GM23338 (cell line): ENCODE measurements at regions not wholly inside any gene's neighbourhood (a gene's known extent, or its start where the extent isn't known, plus 50 kb on each side); places are given as distances from the start of the nearest gene placed in this dataset.

Experiments
- ATAC-seq: fragments of 200-7000 bp; cut with Tn5 transposase; 3 replicates; pipeline ENCODE4 v1.9.1; 2020
- DNase-seq: peaks from one replicate; pipeline ENCODE4 v3.0.0-alpha.2; 2015; ENCODE audit warnings: low spot score
- H2AFZ ChIP-seq: fragments of 200-600 bp; sonication (generic); 2 replicates; pipeline ENCODE4 v1.8.0; 2016; ENCODE audit warnings: antibody characterized with exemption, mild to moderate bottlenecking, moderate library complexity
- H3F3A ChIP-seq: fragments of 200-600 bp; sonication (generic); replicated peaks from 2 replicates; pipeline ENCODE4 v1.8.0; 2017; ENCODE audit warnings: antibody characterized with exemption, mixed run types, low read depth
- H3K27ac ChIP-seq: fragments of 200-600 bp; sonication (generic); 2 replicates; pipeline ENCODE4 v1.6.1; 2016; ENCODE audit warnings: low read depth
- H3K27me3 ChIP-seq: fragments of 200-600 bp; sonication (generic); 2 replicates; pipeline ENCODE4 v1.8.0; 2016; ENCODE audit warnings: mild to moderate bottlenecking, mixed run types, moderate library complexity; ENCODE audit not compliant: insufficient read depth
- H3K36me3 ChIP-seq: fragments of 200-600 bp; sonication (generic); 2 replicates; pipeline ENCODE4 v1.8.0; 2016; ENCODE audit warnings: mild to moderate bottlenecking; ENCODE audit not compliant: insufficient read depth
- H3K4me1 ChIP-seq: fragments of 200-600 bp; sonication (generic); 2 replicates; pipeline ENCODE4 v1.8.0; 2016; ENCODE audit warnings: mild to moderate bottlenecking, moderate library complexity; ENCODE audit not compliant: insufficient read depth
- H3K4me2 ChIP-seq: fragments of 200-600 bp; sonication (generic); 2 replicates; pipeline ENCODE4 v1.7.1; 2017; ENCODE audit warnings: mixed run types
- H3K4me3 ChIP-seq: fragments of 200-600 bp; sonication (generic); 2 replicates; pipeline ENCODE4 v1.6.1; 2016; ENCODE audit warnings: mixed run types
- H3K79me2 ChIP-seq: fragments of 200-600 bp; sonication (generic); replicated peaks from 2 replicates; pipeline ENCODE4 v1.8.0; 2017; ENCODE audit warnings: mild to moderate bottlenecking; ENCODE audit not compliant: insufficient read depth
- H3K9me2 ChIP-seq: fragments of 200-600 bp; sonication (generic); 2 replicates; pipeline ENCODE4 v1.8.0; 2017; ENCODE audit not compliant: insufficient read depth
- H4K20me1 ChIP-seq: fragments of 200-600 bp; sonication (generic); replicated peaks from 2 replicates; pipeline ENCODE4 v1.8.0; 2017; ENCODE audit warnings: mild to moderate bottlenecking; ENCODE audit not compliant: insufficient read depth
- H3K27ac Mint-ChIP-seq: 2 replicates; pipeline ENCODE4 v1.8.0; 2020; ENCODE audit warnings: inconsistent platforms, mild to moderate bottlenecking, moderate library complexity, mixed read lengths
- H3K27me3 Mint-ChIP-seq: 3 replicates; pipeline ENCODE4 v1.8.0; 2022; ENCODE audit warnings: low read depth, mild to moderate bottlenecking, moderate library complexity, mixed read lengths, inconsistent platforms; ENCODE audit not compliant: insufficient read depth, poor library complexity
- H3K36me3 Mint-ChIP-seq: 3 replicates; pipeline ENCODE4 v1.8.0; 2021; ENCODE audit warnings: low read depth, mild to moderate bottlenecking, inconsistent platforms, moderate library complexity, mixed read lengths
- H3K4me1 Mint-ChIP-seq: 3 replicates; pipeline ENCODE4 v1.8.0; 2020; ENCODE audit warnings: mild to moderate bottlenecking, inconsistent platforms, mixed read lengths
- H3K4me3 Mint-ChIP-seq: 3 replicates; pipeline ENCODE4 v1.8.0; 2021; ENCODE audit warnings: moderate library complexity, mild to moderate bottlenecking, inconsistent platforms, mixed read lengths
- H3K9me3 Mint-ChIP-seq: 3 replicates; pipeline ENCODE4 v1.8.0; 2020; ENCODE audit warnings: moderate library complexity, mild to moderate bottlenecking, inconsistent platforms, mixed read lengths
- CREB1 ChIP-seq: fragments of 250-450 bp; sonication (Bioruptor Pico); IDR thresholded peaks from 2 replicates; pipeline ENCODE4 v1.5.0; 2020; ENCODE audit warnings: low read depth, mild to moderate bottlenecking, moderate library complexity
- ZNF114 ChIP-seq: fragments of 250-450 bp; sonication (Bioruptor Pico); IDR thresholded peaks from 2 replicates; pipeline ENCODE4 v1.5.0; 2020; ENCODE audit warnings: mild to moderate bottlenecking, moderate library complexity
- TF ChIP-seq, protein P1 (sequence below): fragments of 250-450 bp; sonication (Bioruptor Pico); IDR thresholded peaks from 2 replicates; pipeline ENCODE4 v1.5.0; 2020; ENCODE audit warnings: mild to moderate bottlenecking, moderate library complexity
- TF ChIP-seq, protein P2 (sequence below): IDR thresholded peaks from one replicate; pipeline ENCODE4 v1.6.1; 2018; ENCODE audit warnings: antibody characterized with exemption; ENCODE audit not compliant: unreplicated experiment

DNA sequence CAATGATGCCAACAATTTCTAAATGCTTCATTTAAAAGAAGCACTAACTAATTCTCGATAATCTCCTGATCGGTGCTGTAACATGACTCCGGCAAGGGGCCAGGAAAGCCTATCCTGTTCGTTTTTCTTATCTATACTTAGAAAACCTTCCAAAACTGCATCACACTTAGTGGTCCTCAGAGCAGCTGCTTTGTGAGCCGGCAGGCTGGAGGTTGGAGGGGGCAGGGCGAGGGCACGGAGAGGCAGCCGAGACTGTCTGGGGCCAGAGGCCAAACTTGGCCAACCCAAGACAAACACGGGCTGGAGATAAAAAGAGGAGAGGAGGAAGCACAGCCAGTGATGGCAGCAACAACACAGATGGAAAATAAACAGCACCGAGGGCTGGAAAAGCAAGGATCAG is 455.7 kb downstream of the BCOR start (continued):
- TF ChIP-seq, protein P1, sequence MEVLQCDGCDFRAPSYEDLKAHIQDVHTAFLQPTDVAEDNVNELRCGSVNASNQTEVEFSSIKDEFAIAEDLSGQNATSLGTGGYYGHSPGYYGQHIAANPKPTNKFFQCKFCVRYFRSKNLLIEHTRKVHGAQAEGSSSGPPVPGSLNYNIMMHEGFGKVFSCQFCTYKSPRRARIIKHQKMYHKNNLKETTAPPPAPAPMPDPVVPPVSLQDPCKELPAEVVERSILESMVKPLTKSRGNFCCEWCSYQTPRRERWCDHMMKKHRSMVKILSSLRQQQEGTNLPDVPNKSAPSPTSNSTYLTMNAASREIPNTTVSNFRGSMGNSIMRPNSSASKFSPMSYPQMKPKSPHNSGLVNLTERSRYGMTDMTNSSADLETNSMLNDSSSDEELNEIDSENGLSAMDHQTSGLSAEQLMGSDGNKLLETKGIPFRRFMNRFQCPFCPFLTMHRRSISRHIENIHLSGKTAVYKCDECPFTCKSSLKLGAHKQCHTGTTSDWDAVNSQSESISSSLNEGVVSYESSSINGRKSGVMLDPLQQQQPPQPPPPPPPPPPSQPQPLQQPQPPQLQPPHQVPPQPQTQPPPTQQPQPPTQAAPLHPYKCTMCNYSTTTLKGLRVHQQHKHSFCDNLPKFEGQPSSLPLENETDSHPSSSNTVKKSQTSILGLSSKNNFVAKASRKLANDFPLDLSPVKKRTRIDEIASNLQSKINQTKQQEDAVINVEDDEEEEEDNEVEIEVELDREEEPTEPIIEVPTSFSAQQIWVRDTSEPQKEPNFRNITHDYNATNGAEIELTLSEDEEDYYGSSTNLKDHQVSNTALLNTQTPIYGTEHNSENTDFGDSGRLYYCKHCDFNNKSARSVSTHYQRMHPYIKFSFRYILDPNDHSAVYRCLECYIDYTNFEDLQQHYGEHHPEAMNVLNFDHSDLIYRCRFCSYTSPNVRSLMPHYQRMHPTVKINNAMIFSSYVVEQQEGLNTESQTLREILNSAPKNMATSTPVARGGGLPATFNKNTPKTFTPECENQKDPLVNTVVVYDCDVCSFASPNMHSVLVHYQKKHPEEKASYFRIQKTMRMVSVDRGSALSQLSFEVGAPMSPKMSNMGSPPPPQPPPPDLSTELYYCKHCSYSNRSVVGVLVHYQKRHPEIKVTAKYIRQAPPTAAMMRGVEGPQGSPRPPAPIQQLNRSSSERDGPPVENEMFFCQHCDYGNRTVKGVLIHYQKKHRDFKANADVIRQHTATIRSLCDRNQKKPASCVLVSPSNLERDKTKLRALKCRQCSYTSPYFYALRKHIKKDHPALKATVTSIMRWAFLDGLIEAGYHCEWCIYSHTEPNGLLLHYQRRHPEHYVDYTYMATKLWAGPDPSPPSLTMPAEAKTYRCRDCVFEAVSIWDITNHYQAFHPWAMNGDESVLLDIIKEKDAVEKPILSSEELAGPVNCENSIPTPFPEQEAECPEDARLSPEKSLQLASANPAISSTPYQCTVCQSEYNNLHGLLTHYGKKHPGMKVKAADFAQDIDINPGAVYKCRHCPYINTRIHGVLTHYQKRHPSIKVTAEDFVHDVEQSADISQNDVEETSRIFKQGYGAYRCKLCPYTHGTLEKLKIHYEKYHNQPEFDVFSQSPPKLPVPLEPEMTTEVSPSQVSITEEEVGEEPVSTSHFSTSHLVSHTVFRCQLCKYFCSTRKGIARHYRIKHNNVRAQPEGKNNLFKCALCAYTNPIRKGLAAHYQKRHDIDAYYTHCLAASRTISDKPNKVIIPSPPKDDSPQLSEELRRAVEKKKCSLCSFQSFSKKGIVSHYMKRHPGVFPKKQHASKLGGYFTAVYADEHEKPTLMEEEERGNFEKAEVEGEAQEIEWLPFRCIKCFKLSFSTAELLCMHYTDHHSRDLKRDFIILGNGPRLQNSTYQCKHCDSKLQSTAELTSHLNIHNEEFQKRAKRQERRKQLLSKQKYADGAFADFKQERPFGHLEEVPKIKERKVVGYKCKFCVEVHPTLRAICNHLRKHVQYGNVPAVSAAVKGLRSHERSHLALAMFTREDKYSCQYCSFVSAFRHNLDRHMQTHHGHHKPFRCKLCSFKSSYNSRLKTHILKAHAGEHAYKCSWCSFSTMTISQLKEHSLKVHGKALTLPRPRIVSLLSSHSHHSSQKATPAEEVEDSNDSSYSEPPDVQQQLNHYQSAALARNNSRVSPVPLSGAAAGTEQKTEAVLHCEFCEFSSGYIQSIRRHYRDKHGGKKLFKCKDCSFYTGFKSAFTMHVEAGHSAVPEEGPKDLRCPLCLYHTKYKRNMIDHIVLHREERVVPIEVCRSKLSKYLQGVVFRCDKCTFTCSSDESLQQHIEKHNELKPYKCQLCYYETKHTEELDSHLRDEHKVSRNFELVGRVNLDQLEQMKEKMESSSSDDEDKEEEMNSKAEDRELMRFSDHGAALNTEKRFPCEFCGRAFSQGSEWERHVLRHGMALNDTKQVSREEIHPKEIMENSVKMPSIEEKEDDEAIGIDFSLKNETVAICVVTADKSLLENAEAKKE (CRISPR knock-in tag) = no peak
- TF ChIP-seq ZNF114 (CRISPR knock-in tag) = no peak
- TF ChIP-seq, protein P2, sequence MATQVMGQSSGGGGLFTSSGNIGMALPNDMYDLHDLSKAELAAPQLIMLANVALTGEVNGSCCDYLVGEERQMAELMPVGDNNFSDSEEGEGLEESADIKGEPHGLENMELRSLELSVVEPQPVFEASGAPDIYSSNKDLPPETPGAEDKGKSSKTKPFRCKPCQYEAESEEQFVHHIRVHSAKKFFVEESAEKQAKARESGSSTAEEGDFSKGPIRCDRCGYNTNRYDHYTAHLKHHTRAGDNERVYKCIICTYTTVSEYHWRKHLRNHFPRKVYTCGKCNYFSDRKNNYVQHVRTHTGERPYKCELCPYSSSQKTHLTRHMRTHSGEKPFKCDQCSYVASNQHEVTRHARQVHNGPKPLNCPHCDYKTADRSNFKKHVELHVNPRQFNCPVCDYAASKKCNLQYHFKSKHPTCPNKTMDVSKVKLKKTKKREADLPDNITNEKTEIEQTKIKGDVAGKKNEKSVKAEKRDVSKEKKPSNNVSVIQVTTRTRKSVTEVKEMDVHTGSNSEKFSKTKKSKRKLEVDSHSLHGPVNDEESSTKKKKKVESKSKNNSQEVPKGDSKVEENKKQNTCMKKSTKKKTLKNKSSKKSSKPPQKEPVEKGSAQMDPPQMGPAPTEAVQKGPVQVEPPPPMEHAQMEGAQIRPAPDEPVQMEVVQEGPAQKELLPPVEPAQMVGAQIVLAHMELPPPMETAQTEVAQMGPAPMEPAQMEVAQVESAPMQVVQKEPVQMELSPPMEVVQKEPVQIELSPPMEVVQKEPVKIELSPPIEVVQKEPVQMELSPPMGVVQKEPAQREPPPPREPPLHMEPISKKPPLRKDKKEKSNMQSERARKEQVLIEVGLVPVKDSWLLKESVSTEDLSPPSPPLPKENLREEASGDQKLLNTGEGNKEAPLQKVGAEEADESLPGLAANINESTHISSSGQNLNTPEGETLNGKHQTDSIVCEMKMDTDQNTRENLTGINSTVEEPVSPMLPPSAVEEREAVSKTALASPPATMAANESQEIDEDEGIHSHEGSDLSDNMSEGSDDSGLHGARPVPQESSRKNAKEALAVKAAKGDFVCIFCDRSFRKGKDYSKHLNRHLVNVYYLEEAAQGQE = no peak

DNA sequence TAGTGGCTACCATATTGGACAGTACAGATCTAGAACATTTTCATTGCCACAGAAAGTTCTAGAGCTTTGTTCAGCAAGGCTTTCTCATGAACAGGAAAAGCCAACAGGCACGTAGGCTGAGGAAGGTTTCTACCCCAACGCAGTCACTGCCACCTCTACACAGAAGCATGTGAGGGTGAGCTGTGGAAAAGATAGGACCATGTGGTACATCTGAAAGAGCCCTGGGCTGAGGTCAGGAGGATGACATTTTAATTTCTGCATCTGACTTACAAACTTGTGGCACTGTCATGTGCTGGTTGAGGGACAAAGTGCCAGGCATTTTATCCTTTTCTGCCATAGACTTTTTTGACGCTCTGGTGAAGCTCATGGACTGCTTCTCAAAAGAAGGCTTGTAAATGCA is 454.2 kb downstream of the BCOR start:
- no peaks in the 10 kb centered on the region for H3K9me2 ChIP-seq
- H3F3A ChIP-seq = no peaks in the 10 kb centered on the region
- no peaks in the 10 kb centered on the region for H3K36me3 ChIP-seq
- Mint-ChIP-seq H3K27ac (no peak overlapping the region), H3K36me3 (no peaks in the 10 kb centered on the region), H3K9me3 (no peaks in the 10 kb centered on the region; the same call in 2 of the 3 replicates), H3K4me3 (no peak overlapping the region), H3K27me3 (peaks cover 4% of the 10 kb centered on the region), H3K4me1 (peaks cover 16% of the 10 kb centered on the region)
- H4K20me1 ChIP-seq = no peaks in the 10 kb centered on the region
- H3K27me3 ChIP-seq = no peaks in the 10 kb centered on the region
- no peak overlapping the region for H3K4me2 ChIP-seq
- H3K4me1 ChIP-seq = 0 out of 2 replicates have a peak, but pooled peaks cover 4% of the 10 kb centered on the region
- H2AFZ ChIP-seq = no peak overlapping the region
- H3K79me2 ChIP-seq = no peaks in the 10 kb centered on the region
- H3K27ac ChIP-seq = no peak overlapping the region
- DNase-seq (no peak), ATAC-seq (no peak)
- no peak overlapping the region for H3K4me3 ChIP-seq
- TF ChIP-seq, protein P1 (CRISPR knock-in tag) = no peak
- no peak for TF ChIP-seq CREB1
